ENCODE measurements at regions not wholly inside any gene's neighbourhood (a gene's known extent, or its start where the extent isn't known, plus 50 kb on each side); places are given as distances from the start of the nearest gene placed in this dataset.
"Not testable (repeated sequence)": the region's sequence is repeated elsewhere in the genome, so short reads cannot be mapped to it uniquely, and the experiment has no call there.

- ChIA-PET POLR2A (interaction anchor here (0.5 kb wide), 1 partner anchor 68 kb away, joined by 3 read pairs; no protein-coding TSS in a partner anchor), CTCF (interaction anchor here (0.8 to 1.4 kb wide), 3 partner anchors 21 to 257 kb away, joined by 3 read pairs; no protein-coding TSS in a partner anchor)
- Mint-ChIP-seq H3K36me3 (ENCODE audit: low read depth) (peaks cover 1% of the 10 kb centered on the region), H3K27me3 (no peaks in the 10 kb centered on the region), H3K9me3 (peaks cover 4% of the 10 kb centered on the region), H3K27ac (no peak overlapping the region), H3K4me3 (no peak overlapping the region), H3K4me1 (ENCODE audit: low read depth) (peaks cover 11% of the 10 kb centered on the region)
- no peak for TF ChIP-seq CTCF (IDR thresholded peaks at IDR 0.05)
- intact Hi-C loops (cut with micrococcal nuclease) = no loop called here
- DNase-seq (no peak), ATAC-seq (peak; percentile 69)
Observed at GRCh38 chr3:101972430-101973162, 123.3 kb downstream of the NFKBIZ start.

DNA sequence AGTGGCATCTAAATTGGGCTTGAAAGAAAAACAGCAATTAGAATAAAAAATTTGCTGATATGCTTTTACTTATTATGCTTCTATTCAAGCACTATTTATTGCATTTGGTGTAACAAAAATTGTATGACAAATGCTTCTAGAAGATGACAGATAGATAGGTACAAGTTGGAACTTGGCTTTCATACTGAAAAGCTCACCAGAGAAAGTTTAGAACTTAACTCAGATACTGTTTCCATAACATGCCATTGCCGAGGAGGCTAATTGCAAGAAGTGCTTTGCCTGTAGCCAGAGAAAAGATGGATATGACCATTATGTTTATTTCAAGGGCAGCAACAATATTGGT, 123.8 kb downstream of the NFKBIZ start:
- ATAC-seq (no peak), DNase-seq (no peak)
- CTCF ChIA-PET = interaction anchor here (1.1 kb wide), 1 partner anchor 256 kb away, joined by 3 read pairs; no protein-coding TSS in a partner anchor
- Mint-ChIP-seq H3K4me1 (ENCODE audit: low read depth) (peaks cover 11% of the 10 kb centered on the region), H3K27ac (no peak overlapping the region), H3K36me3 (ENCODE audit: low read depth) (peaks cover 1% of the 10 kb centered on the region), H3K4me3 (no peak overlapping the region), H3K27me3 (no peaks in the 10 kb centered on the region), H3K9me3 (peaks cover 4% of the 10 kb centered on the region)
- intact Hi-C loops (cut with micrococcal nuclease) = no loop called here
- no peak for TF ChIP-seq CTCF (IDR thresholded peaks at IDR 0.05)
- POLR2A ChIA-PET = no interaction called here

GRCh38 chr3:101975415-101975814, 126.1 kb downstream of the NFKBIZ start:
- H3K27me3 Mint-ChIP-seq; H3K36me3 Mint-ChIP-seq (ENCODE audit: low read depth); intact Hi-C loops (cut with micrococcal nuclease); DNase-seq; H3K27ac Mint-ChIP-seq; ATAC-seq; H3K4me3 Mint-ChIP-seq; POLR2A ChIA-PET; H3K9me3 Mint-ChIP-seq: not testable (repeated sequence)
- CTCF ChIA-PET = interaction anchor here (1.9 kb wide), 1 partner anchor 161 kb away, joined by 5 read pairs; no protein-coding TSS in a partner anchor
- H3K4me1 Mint-ChIP-seq (ENCODE audit: low read depth) = peaks cover 11% of the 10 kb centered on the region

GRCh38 chr3:101976473-101976872, 127.2 kb downstream of the NFKBIZ start:
- ATAC-seq (no peak), DNase-seq (no peak)
- ChIA-PET CTCF (interaction anchor here (1.9 kb wide), 1 partner anchor 162 kb away, joined by 5 read pairs; no protein-coding TSS in a partner anchor), POLR2A (no interaction called here)
- H3K9me3 Mint-ChIP-seq = no peaks in the 10 kb centered on the region
- intact Hi-C loops (cut with micrococcal nuclease) = no loop called here
- no peak overlapping the region for H3K27ac Mint-ChIP-seq
- H3K4me1 Mint-ChIP-seq (ENCODE audit: low read depth) = peaks cover 11% of the 10 kb centered on the region
- no peak overlapping the region for H3K4me3 Mint-ChIP-seq
- peaks cover 1% of the 10 kb centered on the region for H3K27me3 Mint-ChIP-seq
- H3K36me3 Mint-ChIP-seq (ENCODE audit: low read depth) = peaks cover 1% of the 10 kb centered on the region
- no peak for TF ChIP-seq CTCF (IDR thresholded peaks at IDR 0.05)

GRCh38 chr3:101978348-101978747, 129.0 kb downstream of the NFKBIZ start:
- ChIA-PET CTCF (no interaction called here), POLR2A (no interaction called here)
- H3K4me3 Mint-ChIP-seq = no peak overlapping the region
- peaks cover 5% of the 10 kb centered on the region for H3K27me3 Mint-ChIP-seq
- no peaks in the 10 kb centered on the region for H3K9me3 Mint-ChIP-seq
- H3K36me3 Mint-ChIP-seq (ENCODE audit: low read depth) = peaks cover 1% of the 10 kb centered on the region
- no peak for TF ChIP-seq CTCF (IDR thresholded peaks at IDR 0.05)
- no peak for DNase-seq
- H3K27ac Mint-ChIP-seq = no peak overlapping the region
- peaks cover 1% of the 10 kb centered on the region for H3K4me1 Mint-ChIP-seq (ENCODE audit: low read depth)
- intact Hi-C loops (cut with micrococcal nuclease) = no loop called here
- no peak for ATAC-seq

Data from activated CD8-positive, alpha-beta T cell treated with anti-CD3 and anti-CD28 coated beads for 36 hours (primary cell).